GM18909 (cell line): ENCODE measurements at regions not wholly inside any gene's neighbourhood (a gene's known extent, or its start where the extent isn't known, plus 50 kb on each side); places are given as distances from the start of the nearest gene placed in this dataset.

Experiments used
- ATAC-seq: cut with Tn5 transposase; IDR thresholded peaks from one replicate; pipeline ENCODE4 v1.9.1; 2021; ENCODE audit warnings: mild to moderate bottlenecking; ENCODE audit not compliant: unreplicated experiment, poor library complexity

DNA sequence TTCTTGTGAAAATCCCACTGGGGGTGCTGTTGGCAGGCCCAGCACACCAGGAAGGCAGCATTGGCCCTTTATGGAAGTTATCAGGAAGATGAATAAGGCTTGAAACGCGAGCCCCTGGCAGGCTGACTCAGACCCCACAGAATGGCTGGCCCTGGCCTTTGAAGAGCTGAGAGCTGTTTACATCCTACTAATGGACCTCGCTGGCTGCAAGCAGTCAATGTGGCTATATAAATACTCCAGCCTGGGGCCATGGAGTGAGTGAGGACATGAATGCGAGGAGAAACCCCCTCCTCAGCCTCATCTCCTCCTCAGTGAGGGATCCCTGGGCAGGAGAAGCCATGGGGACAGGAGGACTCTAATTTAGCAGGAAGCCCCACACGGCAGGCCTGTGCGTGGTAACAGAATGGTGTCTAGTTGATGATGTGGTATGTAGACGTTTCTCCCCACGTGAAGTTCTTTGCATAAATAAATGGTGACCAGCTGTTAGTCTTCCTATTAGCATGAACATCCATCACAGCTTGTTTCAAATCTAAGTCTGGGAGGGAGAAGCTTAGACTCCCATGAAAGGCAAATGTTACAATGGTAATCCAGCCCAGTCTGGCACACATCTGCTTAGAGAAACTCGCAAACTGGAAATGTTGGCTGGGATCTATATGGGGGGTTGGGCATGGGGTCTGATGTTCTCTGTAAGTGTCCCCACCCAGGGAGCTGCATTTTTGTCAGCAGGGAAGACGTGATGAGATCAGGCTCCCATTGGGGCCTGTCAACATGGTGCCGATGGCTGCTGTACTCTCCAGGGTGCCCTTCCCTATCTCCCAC lies 175.1 kb upstream of the PITX1 start:
- ATAC-seq: no peak

DNA sequence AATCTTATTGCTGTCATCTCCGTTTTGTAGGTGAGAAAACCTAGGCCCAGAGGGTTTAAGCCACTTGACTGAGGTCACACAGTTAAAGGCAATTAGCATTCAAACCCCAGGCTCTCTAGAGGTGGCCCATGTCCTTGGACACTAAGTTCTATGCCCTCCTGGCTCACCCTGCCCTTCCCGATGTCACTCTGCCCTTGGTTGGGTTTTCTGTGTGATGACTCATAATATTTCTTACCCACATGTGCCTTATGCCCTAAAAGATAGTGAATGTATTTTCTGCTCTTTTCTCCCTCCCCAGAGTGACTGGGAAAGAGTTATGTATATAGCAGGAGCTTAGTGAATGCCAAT lies 174.5 kb upstream of the PITX1 start:
- ATAC-seq: no peak

DNA sequence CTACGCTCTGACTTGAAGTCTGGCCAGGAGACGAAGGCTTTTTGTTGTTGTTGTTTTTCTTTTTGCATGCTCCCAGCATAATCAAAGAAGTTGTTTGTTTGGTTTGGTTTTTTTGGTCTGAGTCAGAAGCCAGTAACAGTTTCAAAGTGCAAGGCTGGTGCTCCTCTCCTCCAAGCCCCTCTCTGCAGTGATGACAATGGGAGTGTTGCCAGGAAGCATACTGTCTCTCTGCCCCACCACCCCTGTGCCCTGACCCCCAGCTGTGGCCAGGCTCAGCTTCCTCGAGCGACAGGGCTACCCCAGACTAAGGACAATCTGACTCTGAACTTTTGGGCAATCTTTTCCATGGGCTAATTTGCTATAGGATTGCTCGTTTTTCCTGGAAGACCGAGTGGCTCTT lies 173.8 kb upstream of the PITX1 start:
- ATAC-seq: no peak

DNA sequence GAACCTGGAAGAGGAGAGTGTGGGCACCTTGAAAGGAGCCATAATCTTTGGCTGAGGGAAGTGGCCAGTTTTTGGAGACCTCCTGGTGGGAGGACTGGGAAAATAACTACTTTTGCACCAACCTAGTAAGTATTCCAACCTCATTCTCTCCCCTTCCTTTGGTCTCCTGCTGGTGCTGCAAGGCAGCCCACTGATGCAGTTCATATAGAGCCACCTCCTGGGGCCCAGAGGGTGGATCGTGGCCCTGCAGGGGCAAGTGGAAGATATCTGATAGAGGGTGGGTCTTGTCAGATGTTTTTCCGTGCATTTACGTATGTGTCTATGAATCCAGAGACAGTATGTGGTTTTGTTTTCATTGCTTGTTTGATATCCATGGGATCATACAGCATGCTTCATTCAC lies 172.8 kb upstream of the PITX1 start:
- ATAC-seq: no peak

DNA sequence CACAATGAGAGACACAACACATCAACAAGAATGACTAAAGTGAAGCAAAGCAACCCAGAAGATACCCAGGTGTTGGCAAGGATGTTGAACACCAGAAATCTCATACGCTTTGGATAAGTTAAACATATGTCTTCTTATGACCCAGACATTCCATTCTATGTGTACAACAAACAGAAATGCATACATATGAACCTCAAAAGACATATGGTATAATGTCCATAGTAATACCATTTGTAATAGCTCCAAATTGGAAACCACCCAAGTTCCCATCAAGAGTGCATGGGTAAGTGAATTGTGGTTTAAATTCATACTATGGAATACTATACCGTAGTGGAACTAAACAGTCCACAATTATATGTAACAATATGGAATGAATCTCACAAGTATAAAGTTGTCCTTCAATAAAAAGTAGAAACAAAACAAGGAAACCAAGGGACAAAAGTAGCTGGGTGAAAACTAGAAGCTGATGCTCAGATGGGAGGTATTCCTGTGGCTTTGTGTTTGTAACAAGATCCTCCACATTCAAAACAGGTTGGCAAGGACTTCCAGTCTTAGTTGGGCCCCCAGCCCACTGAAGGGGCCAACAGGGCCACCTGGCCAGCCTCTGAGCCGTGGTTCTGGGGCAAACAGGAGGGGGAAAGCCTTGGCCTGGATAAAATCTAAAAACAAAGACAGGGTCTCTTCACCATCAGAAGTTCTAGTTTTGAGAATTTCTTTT lies 171.8 kb upstream of the PITX1 start:
- no peak for ATAC-seq

DNA sequence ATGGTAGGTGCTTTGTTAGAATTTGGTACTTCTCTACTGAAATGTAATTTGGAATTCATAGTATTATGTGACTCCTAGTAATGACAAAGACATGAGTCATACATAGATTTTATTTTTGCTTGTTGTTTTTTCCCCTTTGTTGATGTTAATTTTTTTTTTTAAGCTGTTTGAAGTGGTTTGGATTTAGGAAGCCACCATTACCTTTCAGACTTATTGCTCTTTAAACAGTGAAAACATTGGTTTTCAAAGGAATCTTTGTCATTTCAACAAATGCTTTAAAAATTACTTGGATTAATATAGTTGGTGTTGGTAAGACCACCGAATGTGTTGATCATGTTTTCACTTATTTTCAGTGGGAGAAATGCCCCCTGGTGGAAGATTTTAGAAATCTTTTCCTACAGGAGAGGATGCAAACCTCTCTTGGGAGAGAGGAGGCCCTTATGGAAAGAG lies 170.1 kb upstream of the PITX1 start:
- ATAC-seq: no peak

DNA sequence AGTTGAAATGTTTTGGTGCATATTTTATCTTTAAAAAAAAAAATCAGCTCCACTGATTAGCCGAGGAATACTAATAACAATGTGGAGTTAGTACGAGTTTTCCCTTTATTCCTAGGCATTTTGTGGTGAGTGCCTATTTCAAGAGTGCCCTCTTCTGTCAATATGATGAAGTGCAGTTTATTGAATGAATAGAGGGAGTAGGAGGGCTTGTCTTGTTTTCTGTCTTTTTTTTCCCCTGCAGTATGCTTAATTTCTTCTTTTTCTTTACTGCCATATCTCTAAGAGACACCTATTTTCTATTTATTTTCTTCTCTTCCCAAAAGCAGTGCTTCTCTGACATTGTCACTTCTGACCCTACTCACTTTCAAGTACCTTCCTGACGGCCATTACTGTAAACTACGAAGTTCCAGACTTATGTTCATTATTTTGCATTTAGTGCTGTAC lies 169.6 kb upstream of the PITX1 start:
- ATAC-seq: no peak

DNA sequence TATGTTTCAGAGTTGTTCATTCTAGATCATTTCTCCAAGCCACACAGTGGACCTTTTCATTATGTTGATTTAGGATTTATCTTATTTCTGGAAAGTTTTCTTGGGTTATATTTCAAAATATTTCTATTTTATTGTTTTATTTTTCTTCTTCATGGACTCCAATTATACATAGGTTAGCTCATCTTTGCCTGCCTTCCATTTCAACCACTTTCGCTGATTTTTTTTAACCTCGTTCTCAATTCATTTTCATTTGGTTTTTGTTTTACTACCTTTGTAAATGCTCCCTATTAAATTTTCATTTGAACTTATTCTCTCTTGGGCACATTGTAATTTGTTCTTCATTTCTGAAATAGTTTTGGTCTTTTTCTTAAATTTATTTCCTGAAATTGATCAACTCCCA lies 169.0 kb upstream of the PITX1 start:
- no peak for ATAC-seq

DNA sequence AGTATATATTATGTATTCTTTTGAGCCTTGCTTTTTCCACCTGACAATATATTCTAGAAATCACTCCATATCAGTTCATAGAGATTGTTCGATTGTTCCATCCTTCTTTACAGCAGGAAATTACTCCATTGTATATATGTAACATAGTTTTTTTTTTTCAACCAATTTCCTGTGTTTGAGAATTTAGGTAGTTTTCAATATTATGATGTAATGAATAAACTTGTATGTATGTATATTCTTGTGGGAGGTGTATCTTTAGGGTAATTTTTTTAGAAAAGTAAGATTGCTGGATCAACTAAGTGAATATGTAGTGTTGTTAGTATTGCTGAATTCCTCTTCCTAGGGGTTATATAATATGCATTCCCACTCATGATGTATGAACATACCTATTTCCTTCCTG lies 165.9 kb upstream of the PITX1 start:
- ATAC-seq: no peak

DNA sequence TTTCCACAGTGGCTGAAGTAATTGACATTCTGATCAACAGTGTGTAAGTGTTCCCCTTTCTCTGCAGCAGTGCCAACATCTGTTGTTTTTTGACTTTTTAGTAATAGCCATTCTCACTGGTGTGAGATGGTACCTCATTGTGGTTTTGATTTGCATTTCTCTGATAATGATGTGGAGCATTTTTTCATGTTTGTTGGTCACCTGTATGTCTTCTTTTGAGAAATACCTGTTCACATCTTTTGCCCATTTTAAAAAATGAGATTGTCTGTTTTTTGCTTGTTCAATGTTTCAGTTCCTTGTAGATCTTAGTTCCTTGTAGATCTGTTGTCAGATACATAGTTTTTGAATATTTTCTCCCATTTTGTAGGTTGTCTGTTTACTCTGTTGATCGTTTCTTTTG lies 162.5 kb upstream of the PITX1 start:
- ATAC-seq: no peak

DNA sequence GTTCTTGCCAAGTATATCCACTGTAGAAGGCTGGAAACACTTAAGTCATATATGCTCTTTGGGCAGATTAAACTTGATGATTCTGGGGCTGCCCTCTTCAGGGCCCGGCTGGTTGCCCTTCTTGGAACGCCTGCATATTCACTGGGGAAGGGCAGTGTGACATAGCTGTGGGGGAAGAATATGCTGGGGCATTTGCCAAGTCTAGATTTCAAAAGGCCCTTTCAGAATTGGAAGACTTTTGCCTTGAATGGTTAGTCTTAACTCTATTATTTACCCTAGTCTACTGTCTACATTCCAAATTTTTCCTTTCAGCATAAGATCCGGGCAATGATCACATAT lies 161.2 kb upstream of the PITX1 start:
- no peak for ATAC-seq

DNA sequence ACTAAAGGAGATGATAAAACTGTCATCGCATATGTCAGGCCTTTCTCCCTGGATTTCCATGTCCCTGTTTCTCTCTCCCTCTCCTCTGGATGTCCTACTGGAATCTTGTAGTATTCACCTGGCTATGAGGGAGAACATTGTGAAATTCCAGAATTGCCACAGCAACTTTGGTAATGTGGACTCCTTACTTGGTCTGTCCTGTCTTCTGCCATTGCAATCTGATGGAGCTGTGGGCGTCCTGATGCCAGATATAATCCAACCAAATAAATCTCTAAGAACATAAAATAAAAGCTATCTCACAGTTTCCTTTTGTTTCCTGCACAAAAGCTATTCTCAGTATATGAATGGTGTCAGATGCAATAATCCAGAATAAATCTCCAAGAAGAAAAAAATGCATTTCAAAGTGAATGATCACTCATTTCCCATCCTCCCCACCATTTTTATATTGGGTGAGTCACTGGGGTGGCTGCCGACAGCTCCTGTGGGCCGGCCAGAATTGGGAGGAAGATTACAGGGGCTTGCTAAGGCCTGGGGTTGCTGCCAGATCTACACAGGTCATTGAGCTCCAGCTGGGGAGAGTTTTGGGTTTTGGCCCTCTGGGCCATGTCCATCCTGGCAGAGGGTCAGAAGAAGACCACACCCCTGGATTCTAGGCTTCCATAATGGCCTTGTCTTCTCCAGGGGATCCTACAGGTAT lies 160.7 kb upstream of the PITX1 start:
- ATAC-seq: no peak

DNA sequence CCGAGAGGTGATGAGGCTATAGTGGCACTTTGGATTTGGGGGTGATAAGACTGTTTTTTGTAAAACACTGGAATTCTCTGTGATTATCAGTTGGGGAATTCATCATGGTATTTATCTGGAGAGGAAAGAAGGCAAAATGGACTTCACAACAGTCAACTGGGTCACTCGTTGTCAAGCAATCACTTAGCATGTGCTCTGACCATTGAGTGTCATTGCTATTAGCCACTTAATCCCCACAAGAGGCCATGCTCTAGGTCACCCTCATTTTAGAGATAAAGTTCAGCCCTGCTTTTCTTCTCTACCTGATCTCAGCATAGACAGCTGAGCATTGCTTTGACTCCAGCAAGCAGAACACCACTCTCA lies 160.1 kb upstream of the PITX1 start:
- no peak for ATAC-seq

DNA sequence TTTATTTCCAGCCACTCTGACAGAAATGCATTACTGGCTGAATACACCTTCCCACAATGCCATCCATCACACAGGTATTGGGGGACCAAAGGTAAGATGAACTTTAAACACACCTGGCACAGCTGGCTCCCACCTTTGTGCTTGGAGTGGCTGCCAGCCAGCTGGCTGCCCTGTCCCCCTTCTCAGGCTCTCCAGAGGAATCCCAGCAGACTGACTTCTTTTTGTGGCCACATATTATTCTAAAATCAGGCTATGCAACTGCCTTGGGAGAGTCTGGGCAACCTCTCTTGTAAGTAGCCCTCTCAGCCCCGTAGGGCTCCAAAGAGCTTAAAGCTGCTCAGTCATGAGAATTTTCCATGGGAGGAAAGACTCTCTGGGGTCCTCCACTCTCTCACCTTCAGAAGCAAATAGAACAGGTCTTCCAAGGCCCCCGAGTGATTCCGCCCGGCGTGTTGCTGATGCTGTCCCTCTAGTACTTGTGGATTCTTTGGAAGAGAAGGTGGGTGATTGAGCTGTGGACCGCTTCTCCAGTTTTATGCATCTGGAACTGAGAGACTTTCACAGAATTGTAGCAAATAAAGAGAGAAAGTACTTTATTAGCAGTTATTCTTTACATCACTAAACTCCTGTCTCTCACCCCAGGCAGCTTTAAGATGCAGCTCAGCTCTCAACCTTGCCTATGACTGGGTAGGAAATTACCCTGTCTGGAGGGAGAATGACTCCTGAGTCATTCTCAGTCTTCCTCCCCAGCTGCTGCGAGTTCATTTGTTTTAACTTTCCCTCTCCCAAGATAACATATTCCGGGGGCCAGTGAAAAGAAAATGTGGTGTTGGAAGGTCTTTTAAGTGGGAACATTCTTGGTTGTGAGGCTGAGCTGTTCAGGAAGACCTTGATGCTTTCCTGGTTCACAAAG lies 159.4 kb upstream of the PITX1 start:
- no peak for ATAC-seq

DNA sequence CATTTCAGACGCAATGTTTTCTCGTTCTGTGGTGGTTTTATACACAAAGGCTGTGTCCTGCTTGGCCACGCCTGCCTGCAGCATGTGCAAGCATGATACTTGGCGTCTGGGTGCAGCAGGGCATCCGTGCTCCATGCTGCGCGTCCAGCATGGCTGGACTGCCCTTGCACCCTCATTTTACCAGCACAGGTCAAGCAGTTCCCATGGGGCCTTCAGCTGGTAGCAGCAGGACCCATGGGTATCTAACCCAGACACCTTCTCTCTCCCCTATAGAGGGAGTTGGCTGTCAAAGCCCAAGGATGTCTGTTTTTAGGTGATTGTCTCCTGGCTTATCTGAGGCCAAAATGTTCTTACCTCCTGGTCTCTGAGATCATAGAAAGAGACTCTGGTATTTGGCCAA lies 158.3 kb upstream of the PITX1 start:
- ATAC-seq: no peak

DNA sequence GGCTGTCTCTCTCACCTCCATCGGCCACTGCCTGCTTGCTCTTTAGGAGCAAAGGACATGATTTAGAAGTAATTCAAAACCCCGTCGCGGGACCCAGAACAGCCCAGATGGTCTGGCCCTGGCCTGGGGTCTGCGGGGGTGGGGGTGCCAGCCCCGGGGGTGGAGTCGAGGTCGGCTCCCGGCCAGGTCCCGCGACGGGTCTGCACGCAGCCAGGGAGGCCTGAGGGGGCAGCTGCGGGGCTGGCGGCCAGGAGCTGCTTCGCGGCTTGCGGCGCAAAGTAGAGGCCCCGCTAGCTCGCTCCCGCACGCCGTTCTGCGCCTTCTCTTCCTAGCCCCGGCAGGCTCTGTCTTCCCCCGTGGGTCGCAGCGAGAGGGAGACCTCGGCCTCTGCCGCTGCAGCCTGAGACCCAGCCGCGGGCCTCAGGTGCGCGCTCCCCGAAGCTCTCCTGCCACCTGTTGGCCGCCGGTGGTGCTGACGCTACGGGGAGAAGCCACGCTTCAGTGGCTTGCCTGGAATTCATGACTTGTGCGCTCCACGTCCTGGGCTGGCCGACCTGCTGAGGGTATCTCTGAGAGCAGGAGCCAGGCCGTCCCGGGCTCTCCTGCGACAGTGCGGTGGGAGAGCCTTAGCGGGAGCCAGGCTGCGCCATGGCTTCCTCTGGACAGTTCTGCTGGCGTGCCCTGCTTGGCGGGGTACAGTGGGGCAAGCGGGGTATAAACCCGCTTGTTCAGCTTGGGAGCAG lies 157.2 kb upstream of the PITX1 start:
- ATAC-seq: peak; percentile 93

DNA sequence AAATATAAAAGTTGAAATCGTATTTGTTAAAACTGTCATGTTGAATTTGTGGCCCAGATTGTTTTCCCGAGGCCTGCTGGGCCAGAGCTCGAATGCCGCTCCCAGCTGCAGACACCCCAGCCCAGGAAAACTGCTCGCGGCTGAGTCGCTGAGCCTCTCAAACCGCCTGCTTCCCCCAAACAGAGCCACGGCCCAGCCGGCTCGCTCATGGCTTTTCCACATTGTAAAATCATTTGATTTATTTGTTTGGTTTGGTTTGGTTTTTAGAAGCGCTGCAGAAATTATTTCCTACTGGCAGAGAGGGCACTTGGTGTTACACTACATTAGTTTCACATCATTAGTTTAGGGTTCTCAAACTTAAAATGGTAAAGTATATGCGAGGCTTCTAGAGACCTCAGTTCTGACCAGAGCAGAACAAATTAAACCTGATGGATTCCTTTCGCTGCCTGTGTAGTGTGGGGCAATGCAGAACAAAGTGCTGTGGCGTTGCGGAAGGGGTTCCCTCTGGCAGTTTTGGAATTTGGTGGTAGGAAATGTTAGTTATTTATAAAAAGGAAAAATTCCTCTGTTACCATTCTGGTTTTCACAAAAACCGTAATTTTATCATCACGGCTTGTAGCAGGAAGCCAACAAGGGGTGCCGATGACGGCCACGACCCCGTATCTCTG lies 156.5 kb upstream of the PITX1 start:
- no peak for ATAC-seq

DNA sequence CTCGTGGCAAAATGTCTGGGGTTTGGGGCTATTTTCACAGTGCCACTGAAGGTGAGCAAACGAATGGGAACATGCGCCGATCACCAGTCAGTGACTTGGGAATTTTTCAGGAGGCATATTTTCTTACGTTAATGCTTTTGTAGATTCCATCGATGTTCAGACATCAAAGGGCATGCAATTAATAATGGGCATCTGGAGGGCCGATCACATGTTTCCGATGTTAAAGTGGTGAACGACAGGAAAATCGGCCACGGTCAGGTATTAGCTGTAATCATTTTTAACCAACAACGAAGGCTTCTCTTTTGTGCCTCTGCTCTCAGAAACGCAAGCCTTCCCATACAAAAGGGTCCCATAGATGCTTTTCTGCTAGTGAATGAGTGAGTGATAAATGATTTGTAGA lies 155.0 kb upstream of the PITX1 start:
- ATAC-seq: no peak

DNA sequence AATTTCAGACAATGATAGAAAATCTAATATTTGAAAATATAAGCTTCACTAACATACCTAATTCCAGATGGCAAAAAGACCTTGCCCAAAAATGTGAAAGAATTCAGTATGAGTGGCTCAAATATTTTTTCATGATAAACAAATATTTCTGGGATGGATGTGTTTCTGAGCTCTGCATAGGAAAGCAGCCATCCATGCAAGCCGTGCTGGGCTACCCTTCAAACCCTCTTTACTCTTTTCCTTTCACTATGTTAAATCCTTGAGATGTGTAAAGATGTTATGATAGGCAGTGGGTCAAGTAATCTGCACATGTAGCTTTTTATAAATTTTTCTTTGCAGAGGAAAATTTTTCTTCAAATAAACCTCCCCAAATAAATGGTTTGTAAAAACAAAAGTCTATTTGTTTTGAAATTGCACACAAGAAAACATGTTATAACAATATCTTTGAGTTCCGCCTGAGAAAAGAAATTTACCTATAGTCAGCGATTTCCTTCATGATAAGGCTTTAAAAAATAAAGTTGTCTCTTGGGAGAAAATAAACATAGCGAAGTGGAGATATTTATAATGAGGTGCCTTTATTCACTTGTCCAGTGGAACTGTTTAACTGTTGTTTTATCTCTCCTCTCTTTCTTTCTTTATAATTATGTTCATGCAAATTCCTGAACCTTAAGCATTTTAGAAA lies 154.3 kb upstream of the PITX1 start:
- no peak for ATAC-seq
